GM19468 (cell line): ENCODE measurements at regions not wholly inside any gene's neighbourhood (a gene's known extent, or its start where the extent isn't known, plus 50 kb on each side); places are given as distances from the start of the nearest gene placed in this dataset.
"Not testable (repeated sequence)": the region's sequence is repeated elsewhere in the genome, so short reads cannot be mapped to it uniquely, and the experiment has no call there.

Experiments
- ATAC-seq: cut with Tn5 transposase; IDR thresholded peaks from one replicate; pipeline ENCODE4 v1.9.1; 2021; ENCODE audit warnings: mild to moderate bottlenecking, moderate library complexity, moderate number of reproducible peaks; ENCODE audit not compliant: unreplicated experiment; ENCODE audit errors: extremely low read depth

DNA sequence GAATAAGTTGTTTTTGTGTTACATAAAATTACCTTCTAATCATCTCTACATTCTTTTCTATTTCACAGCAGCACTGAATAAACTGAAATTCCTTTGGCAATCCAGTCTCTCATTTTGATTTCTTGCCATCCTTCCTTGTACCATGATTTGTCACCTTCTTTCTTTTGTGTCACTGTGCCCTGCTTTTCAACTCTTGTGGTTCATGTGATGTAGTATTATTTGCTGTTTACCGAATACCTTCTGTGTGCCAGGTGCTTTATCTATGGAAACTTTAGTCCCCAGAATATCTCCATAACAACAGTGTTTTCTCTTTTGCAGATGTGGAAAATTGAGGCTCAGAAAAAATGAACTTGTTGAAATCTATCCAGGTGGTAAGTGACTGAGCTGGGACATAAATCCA, 220.3 kb downstream of the STK31 start:
- no peak for ATAC-seq

- no peak for ATAC-seq
These were observed 221.6 kb downstream of the STK31 start for GRCh38 chr7:23931633-23932032.

DNA sequence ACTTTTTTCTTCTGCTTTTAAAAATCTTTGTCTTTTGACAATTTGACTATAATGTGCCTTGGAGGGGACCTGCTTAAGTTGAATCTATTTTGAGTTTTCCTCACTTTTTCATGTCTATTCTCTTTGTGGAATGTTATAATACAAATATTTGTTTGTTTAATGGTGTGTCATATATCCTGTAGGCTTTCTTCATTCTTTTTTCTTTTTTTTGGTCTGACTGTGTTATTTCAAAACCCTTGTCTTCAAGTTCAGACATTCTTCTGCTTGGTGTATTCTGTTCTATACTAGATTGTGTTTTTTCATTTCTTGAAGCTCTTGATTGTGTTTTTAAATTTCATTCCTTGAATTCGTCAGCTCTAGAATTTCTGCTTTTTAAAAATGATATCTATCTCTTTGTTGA, 228.2 kb downstream of the STK31 start:
- no peak for ATAC-seq

- ATAC-seq = peak; percentile 45
These were observed 229.0 kb downstream of the STK31 start for GRCh38 chr7:23938937-23939552.

GRCh38 chr7:23939747-23940146, 229.7 kb downstream of the STK31 start:
- not testable (repeated sequence) for ATAC-seq

DNA sequence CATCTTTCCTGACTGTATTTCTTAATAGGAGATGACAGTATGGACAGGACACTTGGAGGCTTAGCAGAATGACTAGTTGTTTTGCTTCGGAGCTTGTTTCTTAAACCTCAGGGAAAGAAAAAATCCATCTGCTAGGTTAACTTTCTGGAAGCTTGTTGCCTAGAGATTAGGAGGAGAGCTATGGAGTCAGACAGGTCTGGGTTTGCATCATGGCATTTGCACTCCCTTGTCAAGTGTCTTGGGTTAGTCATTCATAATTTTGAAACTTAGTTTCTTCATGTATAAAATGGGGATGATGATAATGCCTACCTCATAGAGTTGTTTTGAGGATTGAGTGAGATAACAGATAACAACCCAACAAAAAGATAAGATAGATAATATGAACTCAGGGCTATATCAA, 231.5 kb downstream of the STK31 start:
- no peak for ATAC-seq

DNA sequence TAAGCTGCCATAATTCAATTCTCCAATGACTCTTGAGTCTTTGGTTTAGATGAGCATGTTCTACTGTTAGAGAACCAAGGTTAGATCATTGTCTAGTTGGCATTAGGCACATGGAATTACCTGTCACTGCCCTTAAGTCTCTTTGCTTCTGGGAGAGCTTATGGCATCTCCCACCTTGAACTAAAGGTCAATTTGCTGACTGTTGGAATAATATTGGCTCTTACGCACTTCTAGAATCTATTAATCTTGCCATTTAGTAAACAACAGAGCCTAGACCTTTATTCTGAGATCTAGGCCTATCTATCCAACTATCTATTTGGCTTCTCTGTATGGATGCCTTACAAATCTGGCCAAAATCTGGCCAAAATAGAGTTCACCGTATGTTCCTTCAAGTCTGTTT, 232.0 kb downstream of the STK31 start:
- ATAC-seq = no peak

DNA sequence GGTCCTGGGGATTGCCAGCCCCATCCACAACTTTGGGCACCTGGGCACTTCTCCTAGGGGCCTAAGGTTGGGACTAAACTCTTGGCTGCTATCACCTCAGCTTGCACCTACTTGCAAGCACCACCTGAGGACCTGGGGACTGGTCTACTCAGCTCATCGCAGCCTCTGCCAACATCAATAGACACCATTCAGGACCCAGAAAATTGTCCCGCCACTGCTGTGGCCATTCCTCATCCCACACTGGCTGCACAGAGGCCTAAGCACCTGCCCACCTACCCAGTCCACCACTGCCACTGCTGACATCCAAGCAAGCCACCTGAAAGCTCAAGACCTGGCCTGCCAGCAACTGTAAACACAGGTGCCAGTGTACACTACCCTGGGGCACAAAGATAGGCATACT, 234.1 kb downstream of the STK31 start:
- no peak for ATAC-seq

- no peak for ATAC-seq
These were observed 235.5 kb downstream of the STK31 start for GRCh38 chr7:23945472-23945871.

- no peak for ATAC-seq
These were observed 245.1 kb downstream of the STK31 start for GRCh38 chr7:23955145-23955544.

DNA sequence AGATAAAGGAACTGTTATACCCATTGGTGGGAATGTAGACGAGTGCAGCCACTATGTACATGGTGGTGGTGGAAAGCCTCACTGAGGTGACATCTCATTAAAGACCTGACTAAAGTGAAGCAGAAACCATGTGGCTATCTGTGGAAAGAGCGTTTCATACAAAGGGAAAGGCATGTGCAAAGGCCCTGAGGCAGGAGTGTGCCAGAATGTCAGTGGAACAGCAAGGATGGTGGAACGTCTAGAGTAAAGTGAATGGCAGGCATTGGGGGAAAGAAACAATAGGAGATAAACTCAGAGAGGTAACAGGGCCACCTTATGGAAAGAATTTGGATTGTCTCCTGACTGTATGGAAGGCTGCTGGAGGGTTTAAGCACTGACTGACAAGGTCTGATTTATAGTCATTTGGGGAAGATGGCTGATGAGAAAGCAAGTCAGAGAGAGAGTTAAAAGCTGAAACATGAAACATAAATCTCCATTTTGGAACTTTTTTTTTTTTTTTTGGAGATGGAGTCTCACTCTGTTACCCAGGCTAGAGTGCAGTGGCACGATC, 245.7 kb downstream of the STK31 start:
- ATAC-seq = no peak

DNA sequence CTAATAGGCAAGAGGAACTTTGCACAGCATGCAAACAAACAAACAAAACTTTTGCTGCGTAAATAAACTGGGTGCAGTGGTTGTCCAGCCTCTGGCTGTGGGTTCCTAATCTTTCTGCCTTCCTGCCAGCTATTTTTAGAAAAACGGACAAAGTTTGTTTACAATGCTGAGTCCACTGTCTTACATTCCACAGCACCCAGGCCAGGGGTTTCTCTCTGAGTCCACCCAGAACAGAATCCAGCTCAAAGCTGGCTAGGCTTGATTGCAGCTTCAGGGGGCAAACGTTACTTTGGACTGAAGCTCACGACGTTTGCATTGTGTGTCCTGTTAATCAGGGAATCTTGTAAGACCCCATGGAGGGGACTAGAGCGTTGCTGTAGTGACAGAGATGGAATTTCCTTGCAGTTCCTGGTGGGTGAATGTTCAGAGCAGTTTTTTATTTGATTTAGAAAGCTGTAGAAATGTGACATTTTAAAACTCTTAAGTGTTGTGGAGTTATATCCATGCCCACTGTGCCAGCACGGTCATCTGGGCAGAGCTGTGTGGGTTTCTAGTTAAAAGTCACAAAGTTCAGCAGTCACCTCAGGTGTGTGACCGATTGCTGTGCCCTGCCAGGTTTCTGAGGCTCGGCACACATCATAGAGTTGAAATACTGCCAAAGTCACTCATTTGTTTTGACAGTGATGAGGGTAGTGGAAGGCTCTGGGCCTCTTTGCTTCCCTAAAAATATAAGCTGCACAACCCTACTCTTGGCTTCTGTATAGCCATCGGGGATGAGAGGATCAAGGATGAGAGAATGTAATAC, 247.0 kb downstream of the STK31 start:
- no peak for ATAC-seq

DNA sequence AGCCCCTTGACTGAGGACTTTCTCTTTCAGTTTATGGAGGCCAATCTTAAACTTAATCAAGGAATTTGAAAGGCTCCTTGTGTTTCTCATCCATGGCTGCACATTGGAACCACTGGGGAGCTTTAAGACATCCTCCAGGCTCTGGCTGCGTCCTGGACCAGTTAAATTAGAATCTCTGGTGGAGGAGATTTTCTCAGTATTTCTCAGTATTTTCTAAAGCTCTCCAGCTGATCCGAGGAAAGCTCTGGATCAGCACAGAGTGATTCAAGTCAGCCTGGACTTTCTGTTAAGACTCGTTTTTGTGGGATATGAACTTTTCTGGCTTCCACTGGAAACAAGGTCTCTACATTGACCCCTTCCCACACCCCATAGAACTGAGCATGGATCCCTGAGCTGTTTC, 249.8 kb downstream of the STK31 start:
- ATAC-seq = no peak

DNA sequence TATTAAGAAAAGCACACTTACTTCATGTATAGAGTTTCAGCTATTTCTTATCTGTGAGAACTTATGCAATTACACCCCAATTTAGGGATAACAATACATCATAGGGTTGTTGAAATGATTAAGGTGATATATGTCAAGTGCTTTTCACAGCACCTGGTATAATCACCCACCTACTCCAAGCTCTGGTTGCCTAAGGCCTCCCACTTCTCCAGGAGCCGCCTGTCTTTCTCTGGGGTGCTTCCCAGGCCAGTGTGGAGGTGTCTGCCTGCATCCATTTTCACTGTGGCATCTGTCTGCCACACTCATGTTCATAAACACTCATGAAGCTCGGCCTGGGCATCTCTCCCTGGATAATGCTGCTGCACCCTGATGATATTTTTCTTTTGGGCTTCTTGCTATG, 250.3 kb downstream of the STK31 start:
- ATAC-seq = no peak

GRCh38 chr7:23963461-23964165, 253.6 kb downstream of the STK31 start:
- no peak for ATAC-seq

GRCh38 chr7:23964715-23965114, 254.7 kb downstream of the STK31 start:
- ATAC-seq = no peak

- no peak for ATAC-seq
These were observed 255.3 kb downstream of the STK31 start for GRCh38 chr7:23965296-23965695.

- no peak for ATAC-seq
These were observed 256.9 kb downstream of the STK31 start for GRCh38 chr7:23966941-23967340.

DNA sequence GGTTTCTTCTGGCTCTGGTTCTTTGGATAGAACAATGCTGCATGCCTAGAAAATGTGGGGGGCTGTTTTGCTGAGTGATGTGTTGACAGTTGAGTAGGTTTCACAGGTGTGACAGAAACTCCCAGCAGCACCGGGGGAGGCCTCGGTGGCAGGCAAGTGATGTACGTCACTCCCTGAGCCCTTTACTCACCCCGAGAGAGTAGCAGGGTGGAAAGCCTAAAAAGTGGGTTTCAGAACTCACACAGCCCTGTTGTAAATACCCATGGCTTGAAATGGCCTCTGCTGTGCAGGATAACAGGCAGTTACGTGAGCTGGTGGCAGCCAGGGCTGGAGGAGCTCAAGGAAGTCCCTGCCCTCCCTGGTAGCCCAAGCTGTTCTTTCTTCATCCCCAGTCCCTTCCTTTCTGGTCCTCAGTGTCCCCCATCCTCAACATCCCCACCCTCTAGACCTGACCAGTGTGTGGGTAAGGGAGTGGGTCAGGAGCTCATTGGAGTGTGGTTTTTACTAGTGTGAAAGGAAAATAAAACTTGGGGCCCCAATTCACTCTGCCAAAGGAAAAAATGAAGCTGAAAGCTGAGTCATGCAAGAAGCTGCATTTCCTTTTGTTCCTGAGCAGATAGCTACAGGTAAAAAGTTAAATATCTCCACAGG, 258.1 kb downstream of the STK31 start:
- ATAC-seq = no peak

GRCh38 chr7:23968791-23969190, 258.8 kb downstream of the STK31 start:
- ATAC-seq = no peak

- no peak for ATAC-seq
These were observed 259.4 kb downstream of the STK31 start for GRCh38 chr7:23969443-23969842.
